Thoracic aorta (tissue), 2 donors: ENCODE measurements at regions not wholly inside any gene's neighbourhood (a gene's known extent, or its start where the extent isn't known, plus 50 kb on each side); places are given as distances from the start of the nearest gene placed in this dataset.

Experiments used
- ATAC-seq: fragments of 150-250 bp; one replicate; pipeline ENCODE4 v1.8.0; 2017; ENCODE audit warnings: low read depth; ENCODE audit not compliant: insufficient number of reproducible peaks, low FRiP score
- DNase-seq: peaks from one replicate; pipeline ENCODE4 v3.0.0-alpha.2; 2020; ENCODE audit warnings: low spot score
- H3K27ac ChIP-seq, 2 donors: fragments of 200-600 bp; sonication (generic); 1 replicate in 1 of 2; 2 replicates in 1 of 2; pipeline ENCODE4 v1.5.1; 2016; ENCODE audit warnings: mild to moderate bottlenecking in 2 of 2, moderate library complexity in 2 of 2
- H3K27me3 ChIP-seq: fragments of 200-600 bp; sonication (generic); replicated peaks from 2 replicates; pipeline ENCODE4 v1.6.0; 2016; ENCODE audit warnings: mild to moderate bottlenecking; ENCODE audit not compliant: insufficient read depth
- H3K36me3 ChIP-seq: fragments of 200-600 bp; sonication (generic); one replicate; pipeline ENCODE4 v1.5.1; 2016
- H3K4me1 ChIP-seq, 2 donors: fragments of 200-600 bp; sonication (generic); 1 replicate in 1 of 2; 2 replicates in 1 of 2; pipeline versions ENCODE4 v1.5.1 to v1.6.0; 2016; ENCODE audit warnings: low read depth in 2 of 2, mild to moderate bottlenecking in 1 of 2; ENCODE audit not compliant: control insufficient read depth in 1 of 2
- H3K4me3 ChIP-seq: fragments of 200-600 bp; sonication (generic); 2 replicates; pipeline ENCODE4 v1.5.1; 2016; ENCODE audit warnings: mild to moderate bottlenecking
- H3K9me3 ChIP-seq: fragments of 200-600 bp; sonication (generic); 2 replicates; pipeline ENCODE4 v1.5.1; 2016
- TF ChIP-seq, protein P1 (sequence below): fragments of 200-600 bp; sonication (generic); IDR thresholded peaks from one replicate; pipeline ENCODE4 v1.5.1; 2019; ENCODE audit warnings: antibody characterized with exemption

DNA sequence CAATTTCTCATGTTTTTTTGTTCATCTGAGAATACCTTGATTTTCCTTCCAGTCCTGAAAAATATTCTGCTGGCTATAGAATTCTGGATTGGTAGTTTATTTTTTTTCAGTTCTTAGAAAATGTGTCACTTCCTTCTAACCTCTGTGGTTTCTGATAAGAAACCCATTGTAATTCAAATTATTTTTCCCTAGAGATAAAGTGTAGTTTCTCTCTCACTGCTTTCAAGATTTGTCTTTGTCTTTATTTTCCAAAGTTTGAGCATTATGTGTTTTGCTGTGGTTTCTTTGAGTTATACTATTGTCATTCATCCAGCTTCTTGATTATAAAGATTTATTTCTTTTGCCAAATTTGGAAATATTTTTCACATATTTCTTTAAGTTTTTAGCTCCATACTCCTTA, 324.0 kb upstream of the SPRY2 start:
- TF ChIP-seq, protein P1, sequence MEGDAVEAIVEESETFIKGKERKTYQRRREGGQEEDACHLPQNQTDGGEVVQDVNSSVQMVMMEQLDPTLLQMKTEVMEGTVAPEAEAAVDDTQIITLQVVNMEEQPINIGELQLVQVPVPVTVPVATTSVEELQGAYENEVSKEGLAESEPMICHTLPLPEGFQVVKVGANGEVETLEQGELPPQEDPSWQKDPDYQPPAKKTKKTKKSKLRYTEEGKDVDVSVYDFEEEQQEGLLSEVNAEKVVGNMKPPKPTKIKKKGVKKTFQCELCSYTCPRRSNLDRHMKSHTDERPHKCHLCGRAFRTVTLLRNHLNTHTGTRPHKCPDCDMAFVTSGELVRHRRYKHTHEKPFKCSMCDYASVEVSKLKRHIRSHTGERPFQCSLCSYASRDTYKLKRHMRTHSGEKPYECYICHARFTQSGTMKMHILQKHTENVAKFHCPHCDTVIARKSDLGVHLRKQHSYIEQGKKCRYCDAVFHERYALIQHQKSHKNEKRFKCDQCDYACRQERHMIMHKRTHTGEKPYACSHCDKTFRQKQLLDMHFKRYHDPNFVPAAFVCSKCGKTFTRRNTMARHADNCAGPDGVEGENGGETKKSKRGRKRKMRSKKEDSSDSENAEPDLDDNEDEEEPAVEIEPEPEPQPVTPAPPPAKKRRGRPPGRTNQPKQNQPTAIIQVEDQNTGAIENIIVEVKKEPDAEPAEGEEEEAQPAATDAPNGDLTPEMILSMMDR = no peak
- no peak for DNase-seq
- H3K27me3 ChIP-seq = no peaks in the 10 kb centered on the region
- H3K4me1 ChIP-seq = peaks cover 12 to 13% of the 10 kb centered on the region in 2 donors
- no peak for ATAC-seq
- no peak overlapping the region for H3K27ac ChIP-seq
- no peaks in the 10 kb centered on the region for H3K36me3 ChIP-seq
- no peak overlapping the region for H3K4me3 ChIP-seq
- no peaks in the 10 kb centered on the region for H3K9me3 ChIP-seq

DNA sequence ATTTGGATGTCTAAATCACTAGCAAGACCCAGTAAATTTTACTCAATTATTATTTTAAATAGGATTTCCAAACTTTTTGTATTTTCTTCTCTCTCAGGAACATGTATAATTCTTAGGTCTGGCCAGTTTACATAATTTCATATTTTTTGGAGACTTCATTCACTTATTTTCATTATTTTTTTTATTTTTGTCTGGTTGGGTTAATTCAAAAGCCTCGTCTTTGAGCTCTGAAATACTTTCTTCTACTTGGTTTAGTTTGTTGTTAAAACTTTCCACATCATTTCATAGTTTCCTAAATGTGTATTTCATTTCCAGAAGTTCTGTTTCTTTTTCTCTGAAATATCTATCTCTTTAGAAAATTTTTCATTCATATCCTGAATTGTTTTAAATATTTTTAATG, 322.9 kb upstream of the SPRY2 start:
- TF ChIP-seq, protein P1 = no peak
- peaks cover 10 to 13% of the 10 kb centered on the region in 2 donors for H3K4me1 ChIP-seq
- H3K9me3 ChIP-seq = no peaks in the 10 kb centered on the region
- no peak for ATAC-seq
- H3K27me3 ChIP-seq = no peaks in the 10 kb centered on the region
- DNase-seq = no peak
- H3K27ac ChIP-seq = no peak overlapping the region
- no peak overlapping the region for H3K4me3 ChIP-seq
- H3K36me3 ChIP-seq = no peaks in the 10 kb centered on the region

DNA sequence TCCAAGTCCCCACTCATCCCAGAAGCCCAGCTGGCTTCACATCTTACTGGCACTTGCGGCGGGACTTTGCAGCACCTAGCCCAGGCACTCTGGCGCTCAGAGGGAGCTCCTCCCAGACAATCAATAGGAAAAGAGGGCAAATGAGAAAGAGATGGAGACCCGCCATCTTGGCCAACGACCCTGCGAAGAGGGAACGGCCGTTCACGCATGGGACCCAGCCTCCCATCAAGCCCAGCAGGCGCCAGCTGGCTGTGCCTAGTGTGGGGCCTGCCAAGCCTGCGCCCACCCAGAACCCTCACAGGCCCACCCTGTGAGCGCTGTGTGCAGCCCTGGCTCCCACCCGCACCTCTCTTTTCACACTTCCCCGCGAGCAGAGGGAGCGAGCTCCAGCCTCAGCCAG, 317.8 kb upstream of the SPRY2 start:
- no peaks in the 10 kb centered on the region for H3K27me3 ChIP-seq
- TF ChIP-seq, protein P1 = no peak
- ATAC-seq = no peak
- H3K4me1 ChIP-seq = no peaks in the 10 kb centered on the region
- H3K36me3 ChIP-seq = no peaks in the 10 kb centered on the region
- DNase-seq = no peak
- H3K27ac ChIP-seq = no peak overlapping the region
- H3K4me3 ChIP-seq = no peak overlapping the region
- H3K9me3 ChIP-seq = no peaks in the 10 kb centered on the region

DNA sequence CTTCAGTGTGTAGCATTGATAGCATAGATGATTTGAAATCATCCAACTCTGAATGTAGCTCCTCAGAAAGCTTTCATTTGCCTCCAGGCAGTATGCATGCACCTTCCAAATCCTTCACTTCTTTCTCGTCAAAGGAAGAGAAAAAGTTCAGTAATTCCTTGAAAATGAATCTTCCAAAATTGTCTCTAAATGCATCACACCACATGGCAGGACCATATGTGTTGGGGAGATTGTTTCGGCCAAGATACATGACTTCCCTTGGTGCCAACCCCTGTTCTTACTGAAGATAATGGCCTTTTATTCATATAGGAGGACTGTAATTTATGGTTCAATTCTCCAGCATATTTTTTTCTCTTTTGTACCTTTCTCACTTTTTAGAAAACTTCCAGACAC, 315.6 kb upstream of the SPRY2 start:
- Histone ChIP-seq H3K36me3 (no peaks in the 10 kb centered on the region), H3K27ac (no peak overlapping the region), H3K27me3 (no peaks in the 10 kb centered on the region), H3K9me3 (no peaks in the 10 kb centered on the region), H3K4me3 (no peak overlapping the region), H3K4me1 (no peaks in the 10 kb centered on the region)
- ATAC-seq (no peak), DNase-seq (no peak)
- TF ChIP-seq, protein P1 = no peak

DNA sequence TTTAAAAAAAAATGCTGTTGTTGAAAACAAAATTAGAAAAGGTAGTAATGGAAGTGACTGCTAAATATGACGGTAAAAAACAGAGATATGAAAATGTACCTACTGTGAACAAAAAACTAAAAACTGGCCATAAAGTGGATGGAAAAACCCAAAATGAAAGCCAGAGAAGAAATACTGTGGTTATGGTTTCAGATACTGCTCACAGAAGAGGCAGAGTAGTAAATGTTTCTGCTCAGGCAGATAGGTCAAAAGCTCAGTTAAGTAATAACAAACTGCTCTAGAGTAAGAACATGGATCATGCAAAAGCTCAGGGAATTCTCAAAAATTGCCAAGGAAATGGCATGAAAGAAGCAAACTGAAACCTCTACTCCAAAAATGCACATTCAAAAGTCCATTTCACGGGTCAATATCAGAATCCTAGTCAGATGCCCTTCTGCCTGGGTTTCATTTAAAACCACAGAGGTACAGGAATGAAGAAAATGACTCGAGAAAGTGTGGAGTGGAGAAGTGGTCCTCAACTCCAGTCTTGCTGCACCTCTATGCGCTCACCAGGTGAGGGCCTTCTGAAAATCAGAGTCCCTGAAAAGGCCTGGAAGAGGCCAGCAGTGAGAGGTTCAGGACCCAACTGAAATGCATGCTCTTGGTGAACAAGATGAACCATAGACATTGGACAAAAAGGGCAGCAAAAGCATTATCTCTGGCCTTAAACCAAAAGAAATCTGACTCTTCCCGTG, 315.0 kb upstream of the SPRY2 start:
- Histone ChIP-seq H3K36me3 (no peaks in the 10 kb centered on the region), H3K4me1 (no peaks in the 10 kb centered on the region), H3K4me3 (no peak overlapping the region), H3K27ac (no peak overlapping the region), H3K27me3 (no peaks in the 10 kb centered on the region), H3K9me3 (no peaks in the 10 kb centered on the region)
- TF ChIP-seq, protein P1 = no peak
- DNase-seq (no peak), ATAC-seq (no peak)
